Hepatocyte (in vitro differentiated cells): ENCODE measurements at regions not wholly inside any gene's neighbourhood (a gene's known extent, or its start where the extent isn't known, plus 50 kb on each side); places are given as distances from the start of the nearest gene placed in this dataset.

Source experiments
- CTCF ChIP-seq: fragments of 200-600 bp; sonication (generic); IDR thresholded peaks from 2 replicates; pipeline ENCODE4 v1.5.1; 2016; ENCODE audit warnings: antibody characterized with exemption, mild to moderate bottlenecking; ENCODE audit not compliant: poor library complexity
- EZH2 ChIP-seq: fragments of 200-600 bp; sonication (generic); IDR thresholded peaks from 2 replicates; pipeline ENCODE4 v1.6.1; 2016; ENCODE audit warnings: antibody characterized with exemption, mild to moderate bottlenecking, borderline replicate concordance

GRCh38 chr13:99442273-99442895, 58.9 kb upstream of the TM9SF2 start:
- TF ChIP-seq EZH2 (no peak), CTCF (peak; percentile 82)
